ENCODE measurements at regions not wholly inside any gene's neighbourhood (a gene's known extent, or its start where the extent isn't known, plus 50 kb on each side); places are given as distances from the start of the nearest gene placed in this dataset.

- no CpG with 5 or more reads among the region's 2 CpGs for WGBS (ENCODE audit: extremely low coverage, insufficient coverage, low lambda C conversion rate)
- H3K27me3 ChIP-seq (ENCODE audit: insufficient read depth, low read length, poor library complexity): no peaks in the 10 kb centered on the region
Measured at GRCh38 chr1:242877229-242877628, 352.7 kb upstream of the PLD5 start.

GRCh38 chr1:242876030-242876429 is 351.5 kb upstream of the PLD5 start:
- Histone ChIP-seq H3K4me2 (ENCODE audit: low read length) (no peak overlapping the region), H3K18ac (ENCODE audit: low read length) (no peak overlapping the region), H3K9ac (ENCODE audit: low read length) (no peak overlapping the region), H3K36me3 (ENCODE audit: control insufficient read depth, insufficient read depth, low read length) (no peaks in the 10 kb centered on the region), H4K5ac (ENCODE audit: low read length) (no peak overlapping the region), H3K4me3 (ENCODE audit: low read length) (no peak overlapping the region), H3K56ac (ENCODE audit: low read length) (no peak overlapping the region), H3K79me1 (ENCODE audit: low read length) (no peaks in the 10 kb centered on the region), H3K79me2 (ENCODE audit: control insufficient read depth, insufficient read depth, low read length) (no peaks in the 10 kb centered on the region), H2BK15ac (replicated peaks; ENCODE audit: low read depth) (no peak overlapping the region), H3K4me1 (ENCODE audit: control insufficient read depth, low read depth, low read length) (no peaks in the 10 kb centered on the region), H2BK120ac (ENCODE audit: low read depth, low read length) (no peak overlapping the region), H3K4ac (ENCODE audit: low read depth, low read length) (no peak overlapping the region), H3K23ac (ENCODE audit: low read length) (no peak overlapping the region), H2BK5ac (ENCODE audit: low read length) (no peak overlapping the region), H4K8ac (ENCODE audit: low read depth, low read length) (no peak overlapping the region), H3K27me3 (ENCODE audit: insufficient read depth, low read length, poor library complexity) (no peaks in the 10 kb centered on the region), H2AK5ac (ENCODE audit: low read length) (no peak overlapping the region), H3K27ac (ENCODE audit: low read depth, low read length) (no peak overlapping the region)
- DNase-seq: no peak
- WGBS (ENCODE audit: extremely low coverage, insufficient coverage, low lambda C conversion rate): no CpG with 5 or more reads among the region's 1 CpG

More at GRCh38 chr1:242877229-242877628, 352.7 kb upstream of the PLD5 start:
- Histone ChIP-seq H2BK120ac (ENCODE audit: low read depth, low read length) (no peak overlapping the region), H3K36me3 (ENCODE audit: control insufficient read depth, insufficient read depth, low read length) (no peaks in the 10 kb centered on the region), H3K4me1 (ENCODE audit: control insufficient read depth, low read depth, low read length) (no peaks in the 10 kb centered on the region), H4K8ac (ENCODE audit: low read depth, low read length) (no peak overlapping the region), H3K79me2 (ENCODE audit: control insufficient read depth, insufficient read depth, low read length) (no peaks in the 10 kb centered on the region), H3K18ac (ENCODE audit: low read length) (no peak overlapping the region), H3K79me1 (ENCODE audit: low read length) (no peaks in the 10 kb centered on the region), H3K27ac (ENCODE audit: low read depth, low read length) (no peak overlapping the region), H3K4me2 (ENCODE audit: low read length) (no peak overlapping the region), H4K5ac (ENCODE audit: low read length) (no peak overlapping the region), H3K9ac (ENCODE audit: low read length) (no peak overlapping the region), H2BK5ac (ENCODE audit: low read length) (no peak overlapping the region), H3K23ac (ENCODE audit: low read length) (no peak overlapping the region), H3K4me3 (ENCODE audit: low read length) (no peak overlapping the region), H3K4ac (ENCODE audit: low read depth, low read length) (no peak overlapping the region), H3K56ac (ENCODE audit: low read length) (no peak overlapping the region), H2AK5ac (ENCODE audit: low read length) (no peak overlapping the region), H2BK15ac (replicated peaks; ENCODE audit: low read depth) (no peak overlapping the region)
- no peak for DNase-seq

- Histone ChIP-seq H3K27ac (ENCODE audit: low read depth, low read length) (no peak overlapping the region), H3K56ac (ENCODE audit: low read length) (no peak overlapping the region), H3K9ac (ENCODE audit: low read length) (no peak overlapping the region), H3K23ac (ENCODE audit: low read length) (no peak overlapping the region), H4K8ac (ENCODE audit: low read depth, low read length) (no peak overlapping the region), H3K79me1 (ENCODE audit: low read length) (no peaks in the 10 kb centered on the region), H3K4ac (ENCODE audit: low read depth, low read length) (no peak overlapping the region), H3K27me3 (ENCODE audit: insufficient read depth, low read length, poor library complexity) (no peaks in the 10 kb centered on the region), H2AK5ac (ENCODE audit: low read length) (no peak overlapping the region), H3K79me2 (ENCODE audit: control insufficient read depth, insufficient read depth, low read length) (no peaks in the 10 kb centered on the region), H3K18ac (ENCODE audit: low read length) (no peak overlapping the region), H3K36me3 (ENCODE audit: control insufficient read depth, insufficient read depth, low read length) (no peaks in the 10 kb centered on the region), H2BK15ac (replicated peaks; ENCODE audit: low read depth) (no peak overlapping the region), H2BK5ac (ENCODE audit: low read length) (no peak overlapping the region), H4K5ac (ENCODE audit: low read length) (no peak overlapping the region), H2BK120ac (ENCODE audit: low read depth, low read length) (no peak overlapping the region), H3K4me1 (ENCODE audit: control insufficient read depth, low read depth, low read length) (no peaks in the 10 kb centered on the region), H3K4me3 (ENCODE audit: low read length) (no peak overlapping the region), H3K4me2 (ENCODE audit: low read length) (no peak overlapping the region)
- no peak for DNase-seq
- WGBS (ENCODE audit: extremely low coverage, insufficient coverage, low lambda C conversion rate): no CpG with 5 or more reads among the region's 1 CpG
Measured at GRCh38 chr1:242873661-242874060, 349.2 kb upstream of the PLD5 start.

GRCh38 chr1:242872521-242872920 is 348.0 kb upstream of the PLD5 start:
- H3K23ac ChIP-seq (ENCODE audit: low read length): no peak overlapping the region
- no peaks in the 10 kb centered on the region for H3K27me3 ChIP-seq (ENCODE audit: insufficient read depth, low read length, poor library complexity)
- no peak overlapping the region for H2AK5ac ChIP-seq (ENCODE audit: low read length)
- no peaks in the 10 kb centered on the region for H3K79me1 ChIP-seq (ENCODE audit: low read length)
- no CpG with 5 or more reads among the region's 5 CpGs for WGBS (ENCODE audit: extremely low coverage, insufficient coverage, low lambda C conversion rate)
- no peak overlapping the region for H3K56ac ChIP-seq (ENCODE audit: low read length)
- H3K4me1 ChIP-seq (ENCODE audit: control insufficient read depth, low read depth, low read length): no peaks in the 10 kb centered on the region
- H2BK15ac ChIP-seq (replicated peaks; ENCODE audit: low read depth): no peak overlapping the region
- H3K36me3 ChIP-seq (ENCODE audit: control insufficient read depth, insufficient read depth, low read length): no peaks in the 10 kb centered on the region
- no peaks in the 10 kb centered on the region for H3K79me2 ChIP-seq (ENCODE audit: control insufficient read depth, insufficient read depth, low read length)
- no peak overlapping the region for H3K4me2 ChIP-seq (ENCODE audit: low read length)
- no peak overlapping the region for H4K8ac ChIP-seq (ENCODE audit: low read depth, low read length)
- no peak overlapping the region for H3K18ac ChIP-seq (ENCODE audit: low read length)
- H2BK5ac ChIP-seq (ENCODE audit: low read length): no peak overlapping the region
- H3K4ac ChIP-seq (ENCODE audit: low read depth, low read length): no peak overlapping the region
- H2BK120ac ChIP-seq (ENCODE audit: low read depth, low read length): no peak overlapping the region
- no peak for DNase-seq
- H3K27ac ChIP-seq (ENCODE audit: low read depth, low read length): no peak overlapping the region
- H3K9ac ChIP-seq (ENCODE audit: low read length): no peak overlapping the region
- H3K4me3 ChIP-seq (ENCODE audit: low read length): no peak overlapping the region
- H4K5ac ChIP-seq (ENCODE audit: low read length): no peak overlapping the region

- no peak overlapping the region for H3K4me3 ChIP-seq (ENCODE audit: low read length)
- H3K79me2 ChIP-seq (ENCODE audit: control insufficient read depth, insufficient read depth, low read length): no peaks in the 10 kb centered on the region
- H3K18ac ChIP-seq (ENCODE audit: low read length): no peak overlapping the region
- H3K4me2 ChIP-seq (ENCODE audit: low read length): no peak overlapping the region
- H3K27ac ChIP-seq (ENCODE audit: low read depth, low read length): no peak overlapping the region
- no peak overlapping the region for H3K23ac ChIP-seq (ENCODE audit: low read length)
- DNase-seq: no peak
- H2BK120ac ChIP-seq (ENCODE audit: low read depth, low read length): no peak overlapping the region
- no peaks in the 10 kb centered on the region for H3K27me3 ChIP-seq (ENCODE audit: insufficient read depth, low read length, poor library complexity)
- H2BK15ac ChIP-seq (replicated peaks; ENCODE audit: low read depth): no peak overlapping the region
- no peak overlapping the region for H2BK5ac ChIP-seq (ENCODE audit: low read length)
- no peak overlapping the region for H3K9ac ChIP-seq (ENCODE audit: low read length)
- H2AK5ac ChIP-seq (ENCODE audit: low read length): no peak overlapping the region
- H3K4ac ChIP-seq (ENCODE audit: low read depth, low read length): no peak overlapping the region
- no peaks in the 10 kb centered on the region for H3K36me3 ChIP-seq (ENCODE audit: control insufficient read depth, insufficient read depth, low read length)
- no peaks in the 10 kb centered on the region for H3K79me1 ChIP-seq (ENCODE audit: low read length)
- H3K4me1 ChIP-seq (ENCODE audit: control insufficient read depth, low read depth, low read length): no peaks in the 10 kb centered on the region
- WGBS (ENCODE audit: extremely low coverage, insufficient coverage, low lambda C conversion rate): no CpG with 5 or more reads among the region's 5 CpGs
- H4K8ac ChIP-seq (ENCODE audit: low read depth, low read length): no peak overlapping the region
- H3K56ac ChIP-seq (ENCODE audit: low read length): no peak overlapping the region
- H4K5ac ChIP-seq (ENCODE audit: low read length): no peak overlapping the region
Measured at GRCh38 chr1:242871471-242872030, 347.1 kb upstream of the PLD5 start.

GRCh38 chr1:242870966-242871365 is 346.5 kb upstream of the PLD5 start:
- Histone ChIP-seq H2BK15ac (replicated peaks; ENCODE audit: low read depth) (no peak overlapping the region), H4K5ac (ENCODE audit: low read length) (no peak overlapping the region), H3K4me1 (ENCODE audit: control insufficient read depth, low read depth, low read length) (no peaks in the 10 kb centered on the region), H3K36me3 (ENCODE audit: control insufficient read depth, insufficient read depth, low read length) (no peaks in the 10 kb centered on the region), H3K4ac (ENCODE audit: low read depth, low read length) (no peak overlapping the region), H3K79me1 (ENCODE audit: low read length) (no peaks in the 10 kb centered on the region), H3K18ac (ENCODE audit: low read length) (no peak overlapping the region), H2BK120ac (ENCODE audit: low read depth, low read length) (no peak overlapping the region), H2BK5ac (ENCODE audit: low read length) (no peak overlapping the region), H3K56ac (ENCODE audit: low read length) (no peak overlapping the region), H2AK5ac (ENCODE audit: low read length) (no peak overlapping the region), H3K4me3 (ENCODE audit: low read length) (no peak overlapping the region), H3K23ac (ENCODE audit: low read length) (no peak overlapping the region), H3K27me3 (ENCODE audit: insufficient read depth, low read length, poor library complexity) (no peaks in the 10 kb centered on the region), H3K9ac (ENCODE audit: low read length) (no peak overlapping the region), H3K27ac (ENCODE audit: low read depth, low read length) (no peak overlapping the region), H3K79me2 (ENCODE audit: control insufficient read depth, insufficient read depth, low read length) (no peaks in the 10 kb centered on the region), H4K8ac (ENCODE audit: low read depth, low read length) (no peak overlapping the region), H3K4me2 (ENCODE audit: low read length) (no peak overlapping the region)
- DNase-seq: no peak

Data from mesendoderm (in vitro differentiated cells).